Activated CD8-positive, alpha-beta T cell treated with anti-CD3 and anti-CD28 coated beads, Interleukin-2, amount 10 ng/mL, durations not matched to agents 7 days and 5 days (primary cell): ENCODE measurements at regions not wholly inside any gene's neighbourhood (a gene's known extent, or its start where the extent isn't known, plus 50 kb on each side); places are given as distances from the start of the nearest gene placed in this dataset.

ENCODE experiments used
- ATAC-seq: fragments of 150-1000 bp; cut with Tn5 transposase; one replicate; pipeline ENCODE4 v1.10.0; 2021; ENCODE audit warnings: moderate library complexity
- CTCF ChIA-PET: fragments of 350-600 bp; sonication (Branson Sonifier 250); formaldehyde crosslinking; loops from one replicate; lab custom pipeline; 2021; ENCODE audit warnings: antibody characterized with exemption; lab: Charles Lee
- POLR2A ChIA-PET: fragments of 350-600 bp; sonication (Branson Sonifier 250); formaldehyde crosslinking; loops from one replicate; lab custom pipeline; 2021; ENCODE audit warnings: antibody characterized with exemption; lab: Charles Lee
- DNase-seq: peaks from one replicate; pipeline ENCODE4 v3.0.0-alpha.2; 2020
- H3K27ac Mint-ChIP-seq: one replicate; pipeline ENCODE4 v1.8.0; 2021; ENCODE audit warnings: mild to moderate bottlenecking, mixed read lengths
- H3K27me3 Mint-ChIP-seq: one replicate; pipeline ENCODE4 v1.8.0; 2021; ENCODE audit warnings: low read depth, mixed read lengths
- H3K36me3 Mint-ChIP-seq: one replicate; pipeline ENCODE4 v1.8.0; 2021; ENCODE audit warnings: low read depth, mixed read lengths
- H3K4me1 Mint-ChIP-seq: one replicate; pipeline ENCODE4 v1.8.0; 2021; ENCODE audit warnings: low read depth, mixed read lengths
- H3K4me3 Mint-ChIP-seq: one replicate; pipeline ENCODE4 v1.8.0; 2021; ENCODE audit warnings: mild to moderate bottlenecking, mixed read lengths
- H3K9me3 Mint-ChIP-seq: one replicate; pipeline ENCODE4 v1.8.0; 2022; ENCODE audit warnings: mixed read lengths; ENCODE audit not compliant: insufficient read depth

DNA sequence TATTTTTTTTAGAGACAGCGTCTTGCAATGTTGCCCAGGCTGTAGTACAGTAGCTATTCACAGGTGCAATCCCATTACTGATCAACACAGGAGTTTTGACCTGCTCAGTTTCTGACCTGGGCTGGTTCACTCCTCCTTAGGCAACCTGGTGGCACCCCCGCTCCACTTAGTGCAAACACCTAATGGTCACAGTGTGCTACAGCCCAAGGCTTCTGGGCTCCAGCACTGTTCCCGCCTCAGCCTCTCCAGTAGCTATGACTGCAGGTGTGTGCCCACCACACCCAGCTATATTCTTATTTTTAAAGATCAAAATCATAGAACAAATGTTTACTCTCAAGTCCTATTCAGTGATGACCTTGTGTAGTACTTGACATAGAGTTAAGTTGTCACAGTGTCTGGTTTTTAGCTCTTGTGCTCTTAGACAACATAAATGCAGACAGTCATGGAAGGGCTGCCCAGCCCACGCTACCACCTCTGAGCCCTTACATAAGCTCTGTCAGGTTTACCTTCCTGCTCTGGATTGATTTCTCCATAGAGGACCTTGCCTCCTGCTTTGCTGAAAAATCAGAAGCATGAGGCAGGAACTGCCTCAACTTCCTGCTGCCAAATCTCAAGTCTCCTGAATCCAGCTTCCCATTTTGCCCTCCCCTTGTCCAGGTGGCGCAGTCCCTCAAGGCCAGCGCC, 82.2 kb upstream of the SLC1A4 start:
- ATAC-seq (no peak), DNase-seq (no peak)
- no peaks in the 10 kb centered on the region for H3K36me3 Mint-ChIP-seq
- no peak overlapping the region for H3K27ac Mint-ChIP-seq
- no peaks in the 10 kb centered on the region for H3K9me3 Mint-ChIP-seq
- CTCF ChIA-PET: interaction anchor here (1.5 to 4.0 kb wide), 2 partner anchors 11 to 577 kb away, joined by 4 to 20 read pairs; no protein-coding TSS in a partner anchor
- no peak overlapping the region for H3K4me3 Mint-ChIP-seq
- POLR2A ChIA-PET: interaction anchor here (1.3 kb wide), 1 partner anchor 88 kb away, joined by 3 read pairs; no protein-coding TSS in a partner anchor
- peaks cover 5% of the 10 kb centered on the region for H3K4me1 Mint-ChIP-seq
- peaks cover 22% of the 10 kb centered on the region for H3K27me3 Mint-ChIP-seq

DNA sequence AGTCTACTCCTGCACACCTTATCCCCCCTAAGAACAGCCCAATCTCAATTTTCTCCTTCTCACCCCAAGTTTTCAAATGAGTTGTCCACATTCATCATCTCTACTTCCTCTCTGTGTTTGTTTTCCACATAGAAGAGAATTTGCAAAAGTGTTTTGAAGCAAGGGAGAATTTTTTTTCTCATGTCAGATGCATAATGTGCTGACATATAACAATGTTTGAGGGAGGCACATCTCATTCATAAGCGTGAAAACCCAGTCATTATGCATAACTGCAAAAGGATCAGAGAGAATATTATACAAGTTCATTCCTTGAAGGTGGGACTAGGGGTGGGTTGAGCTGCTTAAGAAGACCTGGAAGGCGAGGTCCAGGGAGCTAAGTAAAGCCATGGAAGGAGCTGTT, 80.8 kb upstream of the SLC1A4 start:
- peaks cover 13% of the 10 kb centered on the region for H3K4me1 Mint-ChIP-seq
- H3K9me3 Mint-ChIP-seq: no peaks in the 10 kb centered on the region
- H3K36me3 Mint-ChIP-seq: no peaks in the 10 kb centered on the region
- DNase-seq (no peak), ATAC-seq (no peak)
- H3K27me3 Mint-ChIP-seq: peaks cover 16% of the 10 kb centered on the region
- H3K4me3 Mint-ChIP-seq: no peak overlapping the region
- no peak overlapping the region for H3K27ac Mint-ChIP-seq
- ChIA-PET CTCF (interaction anchor here (0.7 to 1.4 kb wide), 3 partner anchors 8 to 260 kb away, joined by 3 to 6 read pairs (median 3); no protein-coding TSS in a partner anchor), POLR2A (interaction anchor here (0.7 to 1.3 kb wide), 3 partner anchors 87 to 302 kb away, joined by 3 read pairs; no protein-coding TSS in a partner anchor)

DNA sequence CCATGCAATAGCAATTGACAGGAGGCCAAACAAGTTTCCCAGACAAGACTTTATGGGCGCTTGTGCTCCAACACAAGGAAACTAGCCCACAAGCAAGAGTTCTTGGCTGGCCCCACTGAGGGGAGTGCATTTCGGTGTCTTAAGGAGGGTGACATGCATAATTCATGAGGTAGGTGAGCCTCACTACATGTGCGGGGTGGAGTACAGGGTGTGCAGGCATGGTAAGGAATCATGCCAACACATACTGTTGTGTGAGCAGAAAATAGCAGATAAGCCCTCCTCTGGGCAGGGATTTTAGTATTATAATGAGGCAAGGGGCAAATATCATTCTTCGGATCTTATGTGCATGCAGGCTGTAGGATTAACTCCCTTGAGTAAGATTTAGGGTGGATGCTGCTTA, 78.7 kb upstream of the SLC1A4 start:
- CTCF ChIA-PET: no interaction called here
- Mint-ChIP-seq H3K36me3 (no peaks in the 10 kb centered on the region), H3K27me3 (peaks cover 12% of the 10 kb centered on the region)

DNA sequence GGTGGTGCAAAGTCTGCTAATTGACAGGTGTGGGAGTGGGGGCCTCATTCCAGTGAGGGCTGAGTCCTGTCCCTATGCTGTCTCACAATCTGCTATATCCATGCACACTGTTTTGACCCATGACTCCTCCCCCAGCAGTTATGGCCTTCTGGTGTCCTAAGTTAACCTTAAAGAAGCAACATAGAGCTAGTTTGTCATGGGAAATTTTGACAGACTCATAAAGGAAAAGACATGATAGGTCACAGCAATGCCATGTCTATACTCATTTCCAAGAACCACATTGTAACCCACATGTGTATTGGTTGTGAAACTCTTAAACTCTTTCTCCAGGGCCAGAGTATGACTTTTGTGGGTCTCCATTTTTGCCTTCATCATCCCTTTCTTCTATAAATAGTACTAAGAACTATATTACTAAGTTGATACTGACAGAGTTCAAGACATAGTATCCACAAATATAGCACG, 78.2 kb upstream of the SLC1A4 start:
- no peak for DNase-seq
- no peak for ATAC-seq
- H3K36me3 Mint-ChIP-seq: no peaks in the 10 kb centered on the region
- H3K27me3 Mint-ChIP-seq: peaks cover 12% of the 10 kb centered on the region
- no peak overlapping the region for H3K27ac Mint-ChIP-seq
- CTCF ChIA-PET: no interaction called here
- no peak overlapping the region for H3K4me3 Mint-ChIP-seq
- H3K4me1 Mint-ChIP-seq: peaks cover 17% of the 10 kb centered on the region
- POLR2A ChIA-PET: no interaction called here
- no peaks in the 10 kb centered on the region for H3K9me3 Mint-ChIP-seq

More for the DNA sequence above, 78.7 kb upstream of the SLC1A4 start:
- Mint-ChIP-seq H3K9me3 (no peaks in the 10 kb centered on the region), H3K4me3 (no peak overlapping the region), H3K27ac (no peak overlapping the region), H3K4me1 (peaks cover 16% of the 10 kb centered on the region)
- POLR2A ChIA-PET: no interaction called here
- no peak for ATAC-seq
- no peak for DNase-seq

DNA sequence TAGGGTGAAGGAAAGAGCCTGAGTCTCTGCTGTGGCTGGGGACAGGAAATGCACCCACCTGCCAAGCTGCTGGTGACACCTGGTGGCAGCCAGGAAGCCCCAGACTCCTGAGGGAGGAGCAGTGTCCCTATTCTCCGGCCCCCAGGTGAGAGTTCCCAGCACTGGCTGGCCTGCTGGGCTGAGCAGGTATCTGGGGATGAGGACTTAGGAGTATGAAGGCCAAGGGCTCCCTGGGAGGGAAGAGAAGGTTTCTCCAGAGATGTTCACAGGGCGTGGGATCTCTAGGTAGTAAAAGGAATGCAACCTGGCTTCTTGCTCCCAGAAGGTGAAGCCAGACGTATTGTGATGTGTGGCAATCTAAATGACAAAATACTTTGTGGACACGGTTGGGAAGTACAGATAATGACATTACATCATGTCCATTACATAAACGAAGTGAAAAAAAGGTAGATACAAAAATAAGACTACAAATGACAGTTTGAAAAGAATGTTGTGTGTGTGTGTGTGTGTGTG, 75.8 kb upstream of the SLC1A4 start:
- peak; percentile 62 for DNase-seq
- Mint-ChIP-seq H3K27ac (no peak overlapping the region), H3K4me1 (peaks cover 30% of the 10 kb centered on the region), H3K36me3 (no peaks in the 10 kb centered on the region), H3K9me3 (no peaks in the 10 kb centered on the region), H3K4me3 (no peak overlapping the region), H3K27me3 (peaks cover 3% of the 10 kb centered on the region)
- no peak for ATAC-seq
- CTCF ChIA-PET: interaction anchor here (0.6 to 9.8 kb wide), 15 partner anchors 9 to 582 kb away, joined by 3 to 169 read pairs (median 4); partner anchors contain the start of gene AFTPH
- POLR2A ChIA-PET: no interaction called here

DNA sequence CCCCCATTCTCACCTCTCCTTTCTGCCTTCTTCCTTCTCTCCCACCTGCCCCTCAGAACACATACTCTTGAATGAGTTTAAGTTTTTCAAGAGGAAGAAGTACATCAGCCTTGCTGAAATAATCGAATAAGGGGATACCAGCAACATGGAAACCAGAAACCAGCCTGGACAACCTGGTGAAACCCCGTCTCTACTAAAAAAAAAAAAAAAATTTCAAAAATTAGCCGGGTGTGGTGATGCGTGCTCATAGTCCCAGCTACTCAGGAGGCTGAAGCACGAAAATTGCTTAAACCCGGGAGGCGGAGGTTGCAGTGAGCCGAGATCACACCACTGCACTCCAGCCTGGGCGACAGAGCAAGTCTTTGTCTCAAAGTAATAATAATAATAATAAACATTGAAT, 75.0 kb upstream of the SLC1A4 start:
- H3K9me3 Mint-ChIP-seq: no peaks in the 10 kb centered on the region

DNA sequence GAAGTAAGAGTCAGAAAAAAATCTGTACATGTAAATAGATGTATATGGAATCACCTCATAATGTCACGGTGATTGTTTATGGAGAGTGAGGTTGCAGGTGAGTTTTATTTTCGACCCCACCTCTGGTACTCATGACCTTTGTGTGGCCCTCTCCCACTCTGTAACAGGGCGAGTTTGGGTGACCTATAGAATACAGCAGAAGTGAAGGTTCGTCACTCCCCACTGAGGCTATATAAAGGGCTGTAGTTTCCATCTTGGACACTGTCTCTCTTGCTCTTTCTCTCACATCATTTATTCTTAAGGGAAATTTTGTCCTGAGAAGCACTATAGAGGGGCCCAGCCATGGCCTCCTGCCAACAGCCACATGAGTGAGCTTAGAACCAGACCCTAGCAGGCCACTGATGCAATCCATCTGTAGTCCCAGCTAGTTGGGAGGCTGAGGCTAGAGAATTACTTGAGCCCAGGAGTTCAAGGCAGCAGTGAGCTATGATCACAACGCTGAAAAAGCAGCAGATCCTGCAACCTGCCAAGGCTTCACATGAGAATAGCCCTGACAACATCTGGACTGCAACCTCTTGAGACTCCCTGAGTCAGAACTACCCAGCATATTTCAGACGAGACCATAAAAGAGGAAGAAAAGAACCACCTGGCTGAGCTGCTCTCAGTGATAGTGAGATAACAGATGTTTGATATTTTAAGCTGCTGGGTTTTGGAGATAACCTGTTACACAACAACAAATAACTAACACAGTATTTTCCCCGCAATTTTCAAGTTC, 74.3 kb upstream of the SLC1A4 start:
- peaks cover 41% of the 10 kb centered on the region for H3K4me1 Mint-ChIP-seq
- ATAC-seq: no peak
- H3K27ac Mint-ChIP-seq: no peak overlapping the region
- H3K27me3 Mint-ChIP-seq: no peaks in the 10 kb centered on the region
- H3K36me3 Mint-ChIP-seq: no peaks in the 10 kb centered on the region
- CTCF ChIA-PET: interaction anchor here (0.9 to 9.8 kb wide), 13 partner anchors 11 to 584 kb away, joined by 3 to 169 read pairs (median 5); partner anchors contain the start of genes AFTPH and CEP68
- no peak for DNase-seq
- H3K9me3 Mint-ChIP-seq: no peaks in the 10 kb centered on the region
- no peak overlapping the region for H3K4me3 Mint-ChIP-seq
- POLR2A ChIA-PET: no interaction called here

More for the DNA sequence above, 75.0 kb upstream of the SLC1A4 start:
- peaks cover 38% of the 10 kb centered on the region for H3K4me1 Mint-ChIP-seq
- ChIA-PET POLR2A (no interaction called here), CTCF (interaction anchor here (1.0 to 9.8 kb wide), 7 partner anchors 10 to 583 kb away, joined by 3 to 169 read pairs (median 8); partner anchors contain the start of gene AFTPH)
- ATAC-seq (no peak), DNase-seq (no peak)
- no peak overlapping the region for H3K27ac Mint-ChIP-seq
- H3K27me3 Mint-ChIP-seq: no peaks in the 10 kb centered on the region
- H3K36me3 Mint-ChIP-seq: no peaks in the 10 kb centered on the region
- no peak overlapping the region for H3K4me3 Mint-ChIP-seq

DNA sequence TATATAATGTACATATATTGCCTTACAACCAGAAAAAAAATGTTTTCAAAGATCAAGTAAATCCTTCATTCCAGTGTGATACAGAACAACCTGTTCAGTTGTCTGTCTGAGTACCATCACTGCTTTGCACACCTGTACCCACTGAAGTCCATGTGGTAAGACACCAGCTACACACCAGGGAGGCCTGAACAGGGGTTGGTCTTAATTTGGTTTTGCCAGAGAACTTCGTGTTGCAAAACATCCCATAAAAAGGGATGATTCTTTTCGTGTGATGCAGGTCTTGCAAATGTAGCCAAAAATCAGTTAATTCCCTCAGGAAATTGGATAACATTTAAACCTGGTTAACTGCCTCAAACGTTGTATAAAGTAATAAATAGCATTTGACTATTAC, 73.7 kb upstream of the SLC1A4 start:
- H3K4me3 Mint-ChIP-seq: no peak overlapping the region
- H3K27me3 Mint-ChIP-seq: no peaks in the 10 kb centered on the region
- ATAC-seq (no peak), DNase-seq (no peak)
- H3K27ac Mint-ChIP-seq: no peak overlapping the region
- ChIA-PET POLR2A (interaction anchor here (1.1 kb wide), 1 partner anchor 74 kb away, joined by 3 read pairs; no protein-coding TSS in a partner anchor), CTCF (interaction anchor here (0.6 to 9.8 kb wide), 16 partner anchors 7 to 585 kb away, joined by 3 to 169 read pairs (median 4); partner anchors contain the start of genes AFTPH and CEP68)
- peaks cover 41% of the 10 kb centered on the region for H3K4me1 Mint-ChIP-seq
- H3K9me3 Mint-ChIP-seq: no peaks in the 10 kb centered on the region
- H3K36me3 Mint-ChIP-seq: no peaks in the 10 kb centered on the region

DNA sequence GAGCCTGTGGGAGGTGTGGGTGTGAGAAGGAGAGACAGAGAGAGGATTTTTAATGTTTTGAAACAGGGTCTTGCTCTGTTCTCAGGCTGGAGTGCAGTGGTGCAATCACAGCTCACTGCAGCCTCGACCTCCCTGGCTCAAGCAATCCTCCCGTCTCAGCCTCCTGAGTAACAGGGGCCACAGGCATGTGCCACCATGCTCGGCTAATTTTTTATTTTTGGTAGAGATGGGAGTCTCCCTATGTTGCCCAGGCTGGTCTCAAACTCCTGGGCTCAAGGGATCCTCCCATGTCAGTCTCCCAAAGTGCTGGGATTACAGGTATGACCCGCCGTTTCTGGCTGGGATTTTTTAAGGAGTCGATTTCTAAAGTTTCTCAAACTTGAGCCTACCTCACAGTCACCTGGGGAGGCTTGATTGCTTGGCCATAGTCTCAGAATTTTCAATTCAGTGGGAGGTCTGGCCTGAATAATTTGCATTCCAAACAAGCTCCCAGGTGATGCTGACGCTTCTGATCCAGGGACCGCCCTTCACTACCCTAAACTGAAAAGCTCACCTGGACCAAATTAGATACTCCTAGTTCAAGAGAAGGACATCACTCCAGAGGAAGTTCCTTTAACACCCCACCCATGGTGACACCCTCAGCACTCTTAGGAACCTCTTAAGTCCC, 70.8 kb upstream of the SLC1A4 start:
- DNase-seq (no peak), ATAC-seq (no peak)
- Mint-ChIP-seq H3K27ac (peak overlapping the region; percentile 92), H3K4me1 (peaks cover 34% of the 10 kb centered on the region), H3K9me3 (no peaks in the 10 kb centered on the region), H3K4me3 (peak overlapping the region; percentile 87), H3K36me3 (no peaks in the 10 kb centered on the region), H3K27me3 (no peaks in the 10 kb centered on the region)
- POLR2A ChIA-PET: interaction anchor here (0.7 to 3.4 kb wide), 7 partner anchors 27 to 135 kb away, joined by 3 to 28 read pairs (median 4); partner anchors contain the start of gene SLC1A4
- CTCF ChIA-PET: interaction anchor here (0.7 to 9.8 kb wide), 35 partner anchors 10 to 333 kb away, joined by 3 to 169 read pairs (median 8); partner anchors contain the start of genes CEP68, RAB1A and SLC1A4

DNA sequence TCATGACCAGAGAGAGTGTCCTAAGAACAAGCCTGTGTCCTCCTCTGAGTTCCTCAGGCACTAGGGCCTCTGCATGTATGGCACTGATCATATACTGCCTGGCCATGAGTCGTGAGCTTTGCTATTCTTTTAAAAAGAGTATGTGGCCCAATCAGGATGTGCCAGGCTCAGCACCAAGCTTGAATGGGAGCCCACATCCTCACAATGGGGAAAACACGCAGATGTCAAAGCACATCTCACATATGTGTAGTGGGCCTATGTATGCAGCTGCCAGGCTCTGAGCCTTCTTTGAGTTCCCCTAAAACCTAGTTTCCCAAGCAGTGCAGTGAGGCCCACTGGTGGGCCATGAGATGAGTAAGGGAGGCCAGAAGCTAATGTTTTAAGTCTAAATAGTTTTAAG, 69.9 kb upstream of the SLC1A4 start:
- ChIA-PET CTCF (interaction anchor here (1.9 to 9.8 kb wide), 11 partner anchors 14 to 145 kb away, joined by 12 to 169 read pairs (median 20); partner anchors contain the start of genes CEP68 and SLC1A4), POLR2A (interaction anchor here (0.8 to 3.4 kb wide), 4 partner anchors 27 to 308 kb away, joined by 3 to 28 read pairs (median 14); partner anchors contain the start of genes ACTR2 and SLC1A4)
- Mint-ChIP-seq H3K9me3 (no peaks in the 10 kb centered on the region), H3K4me3 (peak overlapping the region; percentile 54), H3K27me3 (no peaks in the 10 kb centered on the region), H3K27ac (peak overlapping the region; percentile 49), H3K4me1 (peaks cover 37% of the 10 kb centered on the region), H3K36me3 (peaks cover under 1% of the 10 kb centered on the region)
- DNase-seq (no peak), ATAC-seq (no peak)
